Activated T-cell treated with anti-CD3 and anti-CD28 coated beads, Interleukin-2, amount 50 U/mL, for 1 hour (primary cell): ENCODE measurements at regions not wholly inside any gene's neighbourhood (a gene's known extent, or its start where the extent isn't known, plus 50 kb on each side); places are given as distances from the start of the nearest gene placed in this dataset.
"Not testable (repeated sequence)": the region's sequence is repeated elsewhere in the genome, so short reads cannot be mapped to it uniquely, and the experiment has no call there.

Experiments
- DNase-seq: peaks from one replicate; pipeline ENCODE4 v3.0.0-alpha.2; 2020

DNA sequence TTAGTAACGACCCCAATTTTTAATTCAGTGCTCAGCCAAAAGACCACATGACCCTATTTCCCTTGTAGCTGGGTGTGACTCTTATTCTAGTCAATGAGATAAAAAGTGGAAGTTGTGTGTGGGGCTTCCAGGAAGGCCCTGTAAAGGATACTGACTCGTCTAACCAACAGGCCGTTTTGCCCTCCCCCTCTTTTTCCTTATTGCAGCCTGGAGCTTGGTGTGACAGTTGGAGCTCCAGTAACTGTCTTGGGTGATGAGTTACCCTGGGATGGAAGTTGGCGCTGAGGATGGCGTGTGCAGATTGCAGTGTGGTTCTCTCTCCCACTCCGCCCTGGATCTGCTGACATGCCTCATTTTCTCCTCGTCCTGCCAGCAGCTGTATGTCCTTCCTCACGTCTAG lies 209.3 kb upstream of the PROK2 start:
- DNase-seq, result no peak

DNA sequence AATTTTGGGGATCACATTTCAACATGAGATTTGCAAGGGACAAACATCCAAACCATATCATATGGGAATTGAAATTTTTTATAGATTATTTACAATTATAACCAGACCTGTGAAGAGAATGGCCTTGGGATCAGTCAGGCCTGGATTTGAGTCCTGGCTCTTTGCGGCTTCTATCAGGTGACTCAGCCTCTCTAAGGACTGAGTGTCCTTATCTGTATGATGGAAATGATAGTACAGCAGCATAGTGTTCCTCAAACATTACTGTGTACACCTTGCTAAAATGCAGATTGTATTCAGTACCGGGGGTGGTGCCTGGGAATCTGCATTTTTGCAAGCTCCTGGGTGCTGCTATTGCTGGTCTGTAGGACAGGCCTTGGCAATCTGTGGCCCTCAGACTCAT lies 206.7 kb upstream of the PROK2 start:
- DNase-seq, result no peak

DNA sequence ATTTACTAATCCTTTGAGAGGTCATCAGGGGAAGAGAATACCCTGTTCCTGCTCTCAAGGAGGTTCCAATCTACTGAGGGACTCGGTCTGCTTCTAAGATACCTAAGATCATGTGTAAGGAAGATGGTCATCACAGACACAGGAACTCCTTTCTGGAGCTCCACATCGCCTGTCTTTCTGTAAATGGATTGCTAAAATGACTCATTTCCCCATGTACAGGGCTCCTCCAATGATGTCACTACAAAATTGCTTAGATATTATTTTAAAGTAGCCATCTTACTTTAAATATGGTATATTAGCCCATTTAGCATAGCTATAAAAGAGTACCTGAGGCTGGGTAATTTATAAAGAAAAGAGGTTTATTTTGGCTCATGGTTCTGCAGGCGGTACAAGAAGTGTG lies 206.1 kb upstream of the PROK2 start:
- no peak for DNase-seq

DNA sequence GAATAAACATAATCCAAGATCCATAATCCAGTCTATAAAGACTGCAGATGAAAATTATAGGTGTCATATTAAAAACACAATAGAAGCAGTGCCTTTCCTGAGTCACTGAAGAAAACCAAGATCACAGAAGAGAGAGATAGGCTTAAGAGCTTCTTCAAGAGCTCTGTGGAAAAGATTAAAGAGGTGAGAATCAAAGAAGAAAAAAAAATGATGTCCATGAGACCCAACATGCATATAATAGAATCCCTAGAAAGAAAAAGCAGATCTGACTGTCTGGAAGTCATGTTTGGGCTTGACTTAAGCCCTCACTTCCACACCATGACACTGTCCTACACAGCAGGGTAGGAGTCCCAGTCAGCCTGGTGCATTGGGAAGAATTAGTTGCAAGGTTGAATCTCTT lies 205.6 kb upstream of the PROK2 start:
- DNase-seq, result no peak

DNA sequence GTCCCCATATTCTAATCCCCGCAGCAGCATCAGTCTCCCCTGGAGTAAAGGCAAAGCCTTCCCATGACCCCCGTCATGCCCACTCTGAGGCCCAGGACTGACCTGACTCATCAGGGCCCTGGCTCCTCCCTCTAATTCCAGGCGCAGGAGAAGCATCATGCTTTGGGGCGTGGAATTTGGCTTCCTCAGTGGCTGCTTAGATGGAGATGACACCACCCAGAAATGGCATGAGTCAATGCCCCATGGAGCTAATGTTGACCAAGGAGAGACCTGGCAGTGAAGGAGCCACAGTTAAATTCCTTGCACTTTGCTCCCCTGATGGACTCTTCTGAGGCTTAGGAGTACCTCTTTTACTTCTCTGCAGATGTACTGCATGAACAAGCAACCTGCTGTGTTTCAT lies 204.2 kb upstream of the PROK2 start:
- DNase-seq, result no peak

DNA sequence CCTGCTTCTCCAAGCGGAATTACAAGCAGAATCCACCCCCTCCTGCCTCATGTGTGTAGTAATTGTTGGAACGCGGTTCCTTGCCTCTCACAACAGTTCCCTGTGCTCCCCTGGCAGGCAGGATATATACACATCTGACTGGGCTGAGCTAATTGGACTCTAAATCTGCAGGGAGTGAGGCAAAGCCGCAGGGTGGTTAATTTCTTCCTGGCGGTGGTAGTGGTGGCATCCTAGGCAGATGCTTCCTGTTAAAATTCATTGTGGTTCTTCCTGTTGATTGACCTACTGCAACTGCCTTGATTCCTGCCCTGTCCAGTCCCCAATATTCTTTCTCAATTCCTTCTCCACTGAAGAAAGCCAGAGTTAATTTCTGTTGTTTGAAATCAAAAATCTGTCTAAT lies 202.9 kb upstream of the PROK2 start:
- no peak for DNase-seq

DNA sequence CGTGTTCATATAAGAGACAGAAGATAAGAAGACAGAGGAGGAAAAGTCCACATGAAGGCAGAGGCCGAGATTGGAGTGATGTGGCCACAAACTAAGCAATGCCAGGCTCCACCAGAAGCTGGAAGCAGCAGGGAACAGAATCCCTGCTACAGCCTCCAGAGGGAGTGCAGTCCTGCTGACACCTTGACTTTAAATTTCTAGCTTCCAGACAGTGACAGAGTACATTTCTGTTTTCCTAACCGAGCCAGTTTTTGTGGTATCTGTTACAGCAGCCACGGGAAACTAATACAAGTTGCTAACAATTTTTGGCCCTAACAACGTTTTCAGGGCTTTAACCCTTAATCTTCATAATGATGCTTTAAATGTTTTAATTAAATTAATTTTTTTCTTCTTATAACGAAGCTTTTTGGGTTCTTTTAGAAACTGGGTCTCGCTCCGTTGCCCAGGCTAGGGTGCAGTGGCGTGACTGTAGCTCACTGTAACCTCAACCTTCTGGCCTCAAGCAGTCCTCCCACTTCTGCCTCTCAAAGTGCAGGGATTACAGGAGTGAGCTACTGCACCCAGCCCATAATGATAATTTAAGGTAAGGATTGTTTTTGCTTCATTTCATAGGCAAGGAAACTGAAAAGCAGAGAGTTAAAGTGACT lies 202.3 kb upstream of the PROK2 start:
- DNase-seq, result no peak

DNA sequence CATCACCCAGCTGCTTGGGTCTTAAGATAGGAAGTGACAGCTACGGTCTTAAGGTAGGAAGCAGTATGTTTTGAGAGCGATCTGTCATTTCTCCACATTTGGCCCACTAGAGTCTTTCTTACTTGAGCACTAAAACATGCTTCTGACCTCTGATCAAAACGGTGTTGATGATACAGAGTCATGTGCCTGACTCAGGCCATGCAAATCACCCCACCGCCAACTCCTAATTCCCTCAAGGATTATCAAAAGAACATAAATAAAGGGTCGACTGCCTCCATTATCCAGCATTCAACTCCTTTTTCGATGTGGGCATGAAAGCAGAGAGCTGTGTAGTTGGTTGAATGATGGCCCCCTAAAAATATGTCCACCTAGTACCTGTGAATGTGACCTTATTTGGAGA lies 201.7 kb upstream of the PROK2 start:
- no peak for DNase-seq

DNA sequence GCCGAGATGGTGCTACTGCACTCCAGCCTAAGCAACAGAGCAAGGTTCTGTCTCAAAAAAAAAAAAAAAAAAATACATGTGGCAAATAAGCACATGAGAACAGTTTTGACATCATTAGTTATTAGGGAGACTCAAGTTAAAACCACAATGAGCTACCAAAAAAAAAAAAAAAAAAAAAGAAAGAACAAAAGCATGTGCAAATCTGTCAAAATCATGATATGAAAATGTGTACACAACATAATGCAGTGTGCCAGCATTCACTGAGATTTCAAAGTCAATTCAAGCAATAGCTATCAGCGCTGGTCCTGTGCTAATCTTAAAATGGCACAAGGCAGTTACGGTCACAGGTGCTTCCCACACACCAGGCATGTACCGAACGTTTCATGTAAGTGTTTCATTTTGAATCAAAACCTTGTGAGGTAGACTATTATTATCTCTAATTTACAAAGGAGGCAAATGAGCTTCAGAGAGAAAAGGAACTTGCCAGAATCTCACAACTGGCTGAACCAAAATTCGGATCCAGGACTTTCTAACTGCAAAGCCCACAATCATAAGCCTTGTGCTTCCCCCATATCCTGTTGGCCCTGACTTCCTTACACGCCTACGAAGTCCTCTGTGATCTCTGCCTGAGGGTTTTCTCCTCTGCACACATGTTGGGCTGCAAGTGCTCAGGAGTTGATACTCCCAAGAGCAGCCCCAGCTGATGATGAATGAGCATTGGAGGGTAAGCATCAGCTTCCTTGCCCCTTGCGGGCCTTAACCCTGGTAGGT lies 200.1 kb upstream of the PROK2 start:
- no peak for DNase-seq

DNA sequence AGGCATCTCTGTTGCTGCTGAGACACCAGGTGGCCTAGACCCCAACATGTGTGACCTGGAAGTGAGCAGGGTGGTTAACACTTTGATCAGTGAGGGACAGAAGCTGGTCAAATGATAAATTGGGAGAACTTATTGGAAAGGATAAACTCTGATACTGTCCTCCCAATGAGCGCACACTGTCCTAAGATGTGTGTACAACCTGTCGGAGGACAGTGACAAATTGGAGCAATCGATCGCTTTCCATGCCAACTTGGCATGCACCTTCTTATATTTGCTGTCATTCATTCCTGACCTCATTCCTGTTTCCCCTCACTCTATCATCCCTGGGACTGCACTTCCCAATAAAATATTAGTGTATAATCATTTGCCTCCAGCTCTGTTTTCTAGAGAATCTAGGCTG lies 198.7 kb upstream of the PROK2 start:
- no peak for DNase-seq

DNA sequence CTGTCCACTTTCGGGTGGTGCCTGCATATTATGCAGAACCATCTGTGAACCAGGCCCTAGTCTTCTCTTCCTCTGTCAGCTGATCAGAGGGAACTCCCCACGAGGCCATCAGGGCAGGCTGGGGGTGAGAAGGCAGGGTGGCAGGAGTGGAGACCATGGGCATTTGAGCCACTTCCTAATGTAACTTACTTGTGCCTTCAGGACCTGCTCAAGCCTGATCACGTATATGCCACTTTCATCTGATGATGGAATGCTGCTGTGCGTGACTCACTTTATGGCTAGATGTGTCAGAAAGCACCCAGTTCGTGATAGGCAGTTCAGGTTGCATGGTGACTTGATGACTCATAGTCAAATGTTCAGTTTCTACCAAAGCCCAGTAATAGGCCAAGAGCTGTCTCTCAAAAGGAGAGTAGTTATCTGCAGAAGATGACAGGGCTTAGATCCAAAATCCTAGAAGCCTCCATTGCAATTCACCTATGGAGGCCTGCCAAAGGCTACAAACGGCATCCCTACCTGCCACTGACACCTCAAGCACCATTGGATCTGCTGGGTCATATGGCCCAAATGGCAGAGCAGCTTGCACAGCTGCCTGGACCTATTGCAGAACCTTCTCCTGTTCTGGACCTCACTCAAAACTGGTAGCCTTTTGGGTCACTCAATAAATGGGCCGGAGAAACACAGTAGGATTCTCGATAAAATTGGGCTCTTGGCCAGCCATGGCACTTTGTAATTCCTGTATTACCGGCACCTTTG lies 197.7 kb upstream of the PROK2 start:
- DNase-seq, result not testable (repeated sequence)

DNA sequence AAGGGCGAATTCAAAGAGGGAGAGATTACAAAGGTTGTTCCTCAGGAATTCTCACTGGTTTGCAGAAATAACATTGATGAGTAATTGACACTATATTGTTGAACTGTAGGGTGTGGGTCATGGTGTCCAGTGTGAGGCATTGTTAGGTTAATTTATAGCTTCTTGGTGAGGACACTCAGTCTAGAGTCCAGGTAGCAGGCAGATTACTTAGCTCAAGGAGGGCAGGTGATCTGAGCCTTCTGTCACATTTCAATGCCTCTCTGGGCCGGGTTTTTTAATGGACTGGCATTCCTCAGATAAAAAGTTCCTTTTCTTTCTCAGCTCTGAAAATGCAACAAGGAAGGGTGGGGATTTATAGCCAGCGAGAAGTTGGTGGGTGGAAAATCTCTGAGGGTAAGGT lies 194.2 kb upstream of the PROK2 start:
- DNase-seq, result no peak

DNA sequence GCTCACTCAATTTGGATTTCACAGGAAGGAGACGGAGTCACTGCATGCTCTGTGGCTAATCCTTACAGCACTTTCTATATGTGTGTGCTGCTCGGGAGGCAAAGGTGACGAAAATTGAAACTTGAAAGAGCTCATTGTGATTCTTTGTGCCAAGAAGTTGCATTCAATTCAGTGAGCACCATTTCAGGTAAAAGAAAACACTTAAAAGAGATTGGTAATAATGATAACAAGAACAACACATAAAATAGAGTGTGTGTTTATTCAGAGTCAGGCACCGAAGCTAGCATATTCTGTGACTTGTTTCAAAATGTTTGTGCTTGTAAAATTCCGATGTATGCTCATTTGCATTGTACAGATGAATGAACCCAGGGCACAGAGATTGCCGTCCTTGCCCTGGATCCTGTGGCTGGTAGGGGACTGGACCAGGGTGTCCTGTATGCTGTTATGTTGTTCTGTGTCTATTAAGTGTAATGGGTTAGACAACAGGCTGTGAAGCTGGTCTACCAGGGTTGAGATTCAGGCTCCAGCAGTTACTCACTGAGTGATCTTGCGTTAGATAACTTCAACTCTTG lies 193.3 kb upstream of the PROK2 start:
- no peak for DNase-seq

DNA sequence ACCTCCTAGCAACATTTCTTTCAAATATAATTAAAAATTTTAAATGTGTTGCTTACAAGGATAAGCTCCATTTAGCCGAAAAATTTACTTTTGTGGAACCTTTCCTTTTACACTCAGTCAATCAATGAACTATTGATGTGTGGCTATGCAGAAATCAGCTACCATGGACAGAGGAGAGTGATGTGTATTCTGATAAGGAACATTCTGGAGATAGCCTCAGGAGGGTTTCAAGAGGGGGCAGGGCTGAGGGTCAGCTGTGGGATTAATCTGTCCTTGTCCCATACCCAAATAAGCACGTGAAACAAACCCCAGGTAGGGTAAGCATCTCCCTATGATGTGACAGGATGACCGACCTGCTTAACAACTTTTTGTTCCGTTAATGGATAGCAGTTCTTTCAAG lies 192.6 kb upstream of the PROK2 start:
- DNase-seq, result no peak

DNA sequence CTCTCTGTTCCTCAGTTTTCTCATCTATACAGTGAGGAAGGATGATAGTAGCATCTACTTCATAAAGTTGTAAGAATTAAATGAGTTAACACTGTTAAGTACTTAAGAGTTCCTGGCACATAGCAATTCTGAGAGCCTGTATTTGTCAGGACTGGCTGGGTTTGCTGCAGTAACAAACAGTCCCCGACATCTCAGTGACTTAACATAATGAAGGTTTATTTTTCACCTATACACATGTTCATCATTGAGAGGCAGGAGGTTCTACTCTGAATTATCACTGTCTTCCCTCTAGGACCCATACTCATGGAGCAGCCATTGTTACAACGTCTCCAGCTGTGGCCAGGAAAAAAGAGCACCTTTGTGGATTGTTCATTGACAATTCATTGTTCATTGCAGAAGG lies 190.6 kb upstream of the PROK2 start:
- DNase-seq, result no peak

DNA sequence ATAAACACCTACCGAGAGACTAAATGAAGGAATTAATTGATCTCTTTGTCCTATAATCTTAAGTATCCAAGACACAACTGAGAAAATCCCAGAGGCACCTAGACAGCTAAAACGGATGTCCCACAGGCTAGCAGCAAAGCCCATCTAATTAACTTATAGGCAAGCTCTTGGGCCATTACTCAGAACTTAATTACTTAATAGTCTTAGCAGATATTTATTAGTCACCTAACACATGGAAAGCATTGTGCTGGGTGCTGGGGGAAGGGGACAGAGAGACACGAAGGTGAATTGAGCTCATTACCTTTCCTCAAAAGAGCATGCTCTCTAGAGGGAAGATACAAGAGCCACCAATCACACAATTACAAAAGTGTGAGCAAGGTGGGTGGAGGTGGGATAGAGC lies 189.8 kb upstream of the PROK2 start:
- no peak for DNase-seq

DNA sequence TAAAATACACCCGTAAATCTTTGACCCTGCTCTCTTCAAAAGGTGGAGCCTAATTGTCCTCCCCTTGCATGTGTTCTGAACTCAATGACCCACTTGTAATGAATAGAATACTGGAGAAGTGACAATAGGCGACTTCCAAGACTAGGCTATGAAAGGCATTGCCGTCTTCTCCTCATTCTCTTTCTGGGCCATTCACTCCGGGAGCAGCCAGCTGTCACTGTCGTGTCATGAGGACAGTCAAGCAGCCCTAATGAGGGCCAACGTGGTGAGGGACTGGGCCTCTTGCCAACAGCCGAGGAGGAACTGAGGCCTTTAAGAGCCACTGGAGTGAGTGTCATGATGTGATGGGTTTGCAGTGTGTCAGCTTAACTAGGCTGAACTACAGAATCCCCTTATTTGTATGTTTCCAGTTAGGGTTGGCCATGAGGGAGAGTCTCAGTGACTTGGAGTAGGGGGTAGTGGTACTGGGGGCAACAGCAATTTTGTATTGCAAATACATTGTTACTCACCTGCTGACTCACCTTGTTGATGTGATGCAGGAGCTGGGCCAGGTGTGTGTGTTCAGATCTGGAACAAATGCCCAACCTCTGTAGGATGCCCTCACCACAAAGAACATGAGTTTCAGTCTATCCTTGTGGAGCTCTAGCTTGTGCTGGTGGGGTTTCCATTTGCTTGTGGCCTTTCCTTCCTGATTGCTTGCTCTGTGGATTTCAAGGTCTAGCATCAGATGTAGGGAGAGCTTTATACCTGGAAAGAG lies 188.5 kb upstream of the PROK2 start:
- no peak for DNase-seq

DNA sequence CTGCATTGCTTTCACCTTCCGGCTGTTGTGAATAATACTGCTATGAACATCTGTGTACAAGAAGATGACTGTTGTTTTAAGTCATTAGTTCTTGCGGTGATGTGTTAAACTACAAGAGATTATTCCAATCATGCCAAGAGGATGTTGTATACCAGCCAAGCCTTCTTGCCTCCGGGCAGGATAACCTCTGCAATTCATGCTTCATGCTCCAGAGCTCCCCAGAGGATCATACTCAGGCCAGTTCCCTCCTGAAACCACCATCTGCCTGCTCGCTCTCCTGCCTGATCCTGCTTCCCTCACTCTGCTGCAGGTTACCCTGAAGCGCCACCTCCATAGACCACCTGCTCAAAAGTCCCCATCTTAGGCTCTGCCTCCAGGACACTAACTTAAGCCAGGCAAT lies 187.1 kb upstream of the PROK2 start:
- no peak for DNase-seq

DNA sequence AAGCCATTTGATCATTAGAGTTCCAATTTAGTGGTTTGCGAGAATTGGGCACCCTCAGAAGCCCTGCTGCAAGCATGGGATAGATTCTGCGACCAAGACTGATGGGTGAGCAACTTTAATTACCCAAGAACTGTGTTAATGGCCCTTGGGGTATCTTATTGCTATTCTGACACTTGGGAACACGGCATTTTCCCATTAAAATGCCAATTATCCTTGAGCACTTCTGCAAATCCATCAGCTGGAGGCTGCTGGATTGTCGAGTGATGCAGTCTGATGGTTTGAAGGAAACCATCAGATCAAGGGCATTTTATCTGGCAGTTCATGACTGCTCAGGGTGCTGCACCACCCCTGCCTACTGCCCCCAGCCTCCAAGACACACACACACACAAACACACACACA lies 183.6 kb upstream of the PROK2 start:
- DNase-seq, result no peak

DNA sequence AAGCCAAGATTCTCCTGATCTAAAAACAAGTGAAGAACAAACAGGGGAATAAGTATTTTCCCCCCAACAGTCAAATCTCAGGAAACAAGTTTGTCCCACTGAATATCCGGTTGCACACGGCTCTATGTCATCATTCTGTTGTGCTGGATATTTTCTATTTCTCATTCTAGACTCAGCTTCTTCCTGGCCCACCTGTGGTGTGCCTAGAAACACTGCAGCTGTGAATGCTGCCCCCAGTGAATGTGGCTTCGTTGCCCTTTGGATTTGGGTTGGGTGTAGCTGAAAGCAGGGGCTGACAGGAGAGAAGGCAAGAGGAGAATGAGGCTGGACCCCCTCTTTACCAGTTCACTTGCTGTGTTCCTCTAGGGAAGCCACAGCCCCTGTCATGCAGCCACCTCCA lies 181.2 kb upstream of the PROK2 start:
- no peak for DNase-seq

DNA sequence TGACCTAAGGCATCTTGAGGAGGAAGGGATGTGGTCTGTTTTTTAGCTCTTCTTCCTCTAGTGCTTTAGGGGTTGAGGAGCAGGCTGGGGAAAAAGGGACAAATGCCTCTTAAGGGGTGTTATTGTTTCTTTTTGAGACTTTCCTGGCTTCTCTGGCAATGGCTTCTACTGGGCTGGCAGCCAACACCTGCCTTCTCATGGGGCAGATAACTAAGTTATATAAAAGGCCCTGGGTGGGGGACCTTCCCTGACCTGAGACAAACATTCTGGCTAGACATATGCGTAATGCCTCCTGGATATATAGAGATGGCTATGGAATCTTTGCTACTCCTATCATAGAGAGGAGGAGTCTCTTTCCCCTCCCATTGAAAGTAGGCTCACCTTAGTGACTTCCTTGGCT lies 179.2 kb upstream of the PROK2 start:
- no peak for DNase-seq

DNA sequence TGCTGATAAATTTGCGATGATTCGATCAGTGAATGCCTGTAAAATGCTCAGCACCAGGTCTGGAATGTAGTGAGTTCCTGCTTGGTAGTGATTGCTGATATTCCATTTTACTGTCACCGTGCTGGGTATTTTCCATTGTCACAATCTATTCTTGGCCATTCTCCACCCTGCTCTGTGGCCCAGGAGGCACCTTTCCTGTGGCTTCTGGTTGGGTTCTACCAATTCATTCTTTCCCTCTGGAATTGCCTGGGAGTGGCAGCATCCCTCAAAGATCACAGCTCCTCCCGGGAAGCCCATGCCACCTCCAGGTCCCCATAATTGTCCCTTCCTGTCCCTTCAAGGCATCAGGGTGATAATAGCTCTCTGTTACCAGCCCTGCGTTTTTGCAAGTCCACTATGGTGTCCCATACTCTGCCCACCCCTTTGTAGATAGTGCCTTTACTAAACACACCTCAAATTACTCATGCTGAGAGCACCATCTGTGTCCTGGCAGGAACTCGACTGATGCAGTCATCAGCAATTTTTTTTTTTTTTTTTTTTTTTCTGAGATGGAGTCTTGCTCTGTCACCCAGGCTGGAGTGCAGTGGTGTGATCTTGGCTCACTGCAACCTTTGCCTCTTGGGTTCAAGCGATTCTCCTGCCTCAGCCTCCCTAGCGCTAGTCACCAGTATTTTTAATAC lies 177.8 kb upstream of the PROK2 start:
- DNase-seq, result no peak

DNA sequence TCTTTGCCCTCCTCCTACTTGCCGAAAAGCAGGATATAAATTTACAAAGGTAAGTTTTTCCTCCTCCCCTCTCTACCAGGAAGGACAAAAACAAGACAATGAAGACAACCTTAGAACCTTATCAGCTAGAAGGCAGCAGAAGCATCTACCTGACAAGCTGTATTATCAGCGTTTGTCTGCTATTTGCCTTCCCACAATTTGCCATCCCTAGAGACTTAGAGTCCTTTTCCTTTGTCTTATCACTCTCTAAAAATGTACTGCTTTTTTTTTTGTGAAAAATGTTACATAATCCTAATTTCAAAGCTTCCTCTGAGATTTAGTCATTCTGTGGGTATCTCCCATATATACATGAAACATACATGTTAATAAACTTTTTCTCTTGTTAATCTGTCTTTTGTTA lies 176.9 kb upstream of the PROK2 start:
- no peak for DNase-seq
